H1 (cell line): ENCODE measurements at regions not wholly inside any gene's neighbourhood (a gene's known extent, or its start where the extent isn't known, plus 50 kb on each side); places are given as distances from the start of the nearest gene placed in this dataset.

Source experiments
- CTCF ChIA-PET: fragments of 300-600 bp; sonication (Branson Sonifier 250); formaldehyde crosslinking; loops from one replicate; lab custom pipeline; 2021; ENCODE audit not compliant: partially characterized antibody; lab: Charles Lee
- POLR2A ChIA-PET: fragments of 300-600 bp; sonication (Branson Sonifier 250); formaldehyde crosslinking; loops from one replicate; lab custom pipeline; 2021; ENCODE audit warnings: inconsistent platforms; ENCODE audit not compliant: partially characterized antibody; lab: Charles Lee
- DNase-seq, 2 experiments: peaks; one replicate each; pipeline versions ENCODE4 v3.0.0 to v3.0.0-alpha.2; 2010 to 2022; ENCODE audit warnings: low spot score in 2 of 2, low read depth in 1 of 2, mixed read lengths in 1 of 2
- FAIRE-seq: peaks from 2 replicates; lab custom pipeline; 2011; peaks lifted over from hg19 to GRCh38; lab: Jason Lieb, UNC
- H2AFZ ChIP-seq: 2 replicates; pipeline ENCODE4 v1.8.1; 2012; ENCODE audit warnings: low read length, inconsistent platforms
- H2AK5ac ChIP-seq: 2 replicates; pipeline ENCODE4 v1.6.1; 2013; ENCODE audit warnings: low read depth, low read length
- H2BK120ac ChIP-seq: replicated peaks from 2 replicates; pipeline ENCODE3; 2013; ENCODE audit warnings: low read depth, low read length, inconsistent platforms
- H2BK12ac ChIP-seq: 2 replicates; pipeline ENCODE4 v1.6.1; 2013; ENCODE audit warnings: low read depth, low read length
- H2BK15ac ChIP-seq: 2 replicates; pipeline ENCODE4 v1.6.1; 2013; ENCODE audit warnings: low read length
- H2BK20ac ChIP-seq: 2 replicates; pipeline ENCODE4 v1.6.1; 2013; ENCODE audit warnings: low read length
- H2BK5ac ChIP-seq: 2 replicates; pipeline ENCODE4 v1.6.1; 2013; ENCODE audit warnings: low read depth, low read length
- H3K14ac ChIP-seq: 2 replicates; pipeline ENCODE4 v1.6.1; 2013; ENCODE audit warnings: inconsistent platforms; ENCODE audit not compliant: insufficient read length
- H3K18ac ChIP-seq: 2 replicates; pipeline ENCODE4 v1.6.1; 2013; ENCODE audit warnings: low read length; ENCODE audit errors: extremely low read depth
- H3K23ac ChIP-seq: 2 replicates; pipeline ENCODE4 v1.6.1; 2013; ENCODE audit warnings: inconsistent platforms; ENCODE audit not compliant: insufficient read length
- H3K23me2 ChIP-seq: 2 replicates; pipeline ENCODE4 v1.6.1; 2013; ENCODE audit warnings: low read depth, low read length
- H3K27ac ChIP-seq: 2 replicates; pipeline ENCODE4 v1.6.1; 2011; ENCODE audit warnings: low read depth, low read length, inconsistent platforms
- H3K27me3 ChIP-seq, 4 experiments: replicated peaks in 1 of 4; 1 replicate in 1 of 4; 2 replicates in 3 of 4; pipeline versions ENCODE4 v1.6.1 to v1.8.1; 2011 to 2013; ENCODE audit warnings: low read length in 3 of 4, mild to moderate bottlenecking in 3 of 4, inconsistent platforms in 2 of 4, mixed read lengths in 2 of 4, moderate library complexity in 1 of 4; ENCODE audit not compliant: control insufficient read depth in 3 of 4, insufficient read depth in 3 of 4; ENCODE audit errors: extremely low read depth in 1 of 4
- H3K36me3 ChIP-seq, 4 experiments: 2 replicates each; pipeline versions ENCODE4 v1.6.1 to v1.8.1; 2011 to 2013; ENCODE audit warnings: mild to moderate bottlenecking in 4 of 4, low read length in 3 of 4, moderate library complexity in 2 of 4, control low read depth in 1 of 4, inconsistent platforms in 1 of 4; ENCODE audit not compliant: insufficient read depth in 4 of 4, control insufficient read depth in 2 of 4
- H3K4ac ChIP-seq: replicated peaks from 2 replicates; pipeline ENCODE3; 2013; ENCODE audit warnings: low read length, low read depth, mixed read lengths, inconsistent platforms; ENCODE audit not compliant: insufficient read length
- H3K4me1 ChIP-seq, 4 experiments: replicated peaks in 1 of 4; 1 replicate in 1 of 4; 2 replicates in 3 of 4; pipeline versions ENCODE4 v1.6.1 to v1.8.1; 2011 to 2013; ENCODE audit warnings: low read length in 3 of 4, inconsistent platforms in 2 of 4, mixed read lengths in 1 of 4; ENCODE audit not compliant: insufficient read depth in 4 of 4, control insufficient read depth in 3 of 4
- H3K4me2 ChIP-seq, 2 experiments: 2 replicates each; pipeline versions ENCODE4 v1.6.1 to v1.8.1; 2011 to 2013; ENCODE audit warnings: low read depth in 2 of 2, low read length in 2 of 2, control low read depth in 1 of 2, inconsistent platforms in 1 of 2, mild to moderate bottlenecking in 1 of 2; ENCODE audit not compliant: insufficient read depth in 1 of 2
- H3K4me3 ChIP-seq, 4 experiments: fragments of 200-600, 300-600 bp in 1 of 4; sonication (generic), shearing (Covaris generic), sonication (Bioruptor Twin) in 1 of 4; 2 replicates each; pipeline versions ENCODE4 v1.5.1 to v1.8.1; 2011 to 2016; ENCODE audit warnings: low read length in 4 of 4, low read depth in 3 of 4, control low read depth in 2 of 4, inconsistent platforms in 2 of 4, mild to moderate bottlenecking in 2 of 4, mixed read lengths in 1 of 4, moderate library complexity in 1 of 4; ENCODE audit not compliant: insufficient read depth in 2 of 4; ENCODE audit errors: extremely low read depth in 1 of 4
- H3K56ac ChIP-seq: replicated peaks from 2 replicates; pipeline ENCODE3; 2013; ENCODE audit warnings: low read depth, mild to moderate bottlenecking, mixed read lengths, low read length, inconsistent platforms; ENCODE audit not compliant: insufficient read length
- H3K79me1 ChIP-seq: 2 replicates; pipeline ENCODE4 v1.6.1; 2013; ENCODE audit warnings: low read depth, low read length, control low read depth
- H3K79me2 ChIP-seq, 2 experiments: 2 replicates each; pipeline versions ENCODE4 v1.6.1 to v1.8.1; 2012 to 2013; ENCODE audit warnings: low read length in 2 of 2, mild to moderate bottlenecking in 2 of 2, inconsistent platforms in 1 of 2; ENCODE audit not compliant: insufficient read depth in 2 of 2, control insufficient read depth in 1 of 2
- H3K9ac ChIP-seq, 4 experiments: replicated peaks in 1 of 4; 1 replicate in 1 of 4; 2 replicates in 3 of 4; pipeline versions ENCODE4 v1.6.1 to v1.8.1; 2011 to 2013; ENCODE audit warnings: low read depth in 3 of 4, low read length in 3 of 4, control low read depth in 2 of 4, mild to moderate bottlenecking in 2 of 4, moderate library complexity in 2 of 4, inconsistent platforms in 1 of 4; ENCODE audit errors: extremely low read depth in 1 of 4
- H3K9me3 ChIP-seq, 2 experiments: 2 replicates each; pipeline versions ENCODE4 v1.6.1 to v1.8.1; 2012 to 2013; ENCODE audit warnings: mild to moderate bottlenecking in 2 of 2, moderate library complexity in 2 of 2, control low read depth in 1 of 2, inconsistent platforms in 1 of 2, low read depth in 1 of 2, low read length in 1 of 2, mixed read lengths in 1 of 2; ENCODE audit not compliant: insufficient read depth in 2 of 2
- H4K20me1 ChIP-seq, 2 experiments: replicated peaks in 1 of 2; 2 replicates each; pipeline versions ENCODE3 to v1.8.1; 2011 to 2013; ENCODE audit warnings: inconsistent platforms in 2 of 2, low read length in 2 of 2, mild to moderate bottlenecking in 1 of 2; ENCODE audit not compliant: insufficient read depth in 2 of 2, control insufficient read depth in 1 of 2
- H4K5ac ChIP-seq: 2 replicates; pipeline ENCODE4 v1.6.1; 2013; ENCODE audit warnings: low read length, low read depth, mixed read lengths, inconsistent platforms; ENCODE audit not compliant: insufficient read length
- H4K8ac ChIP-seq: 2 replicates; pipeline ENCODE4 v1.8.0; 2013; ENCODE audit warnings: mild to moderate bottlenecking, moderate library complexity, low read length, inconsistent platforms; ENCODE audit not compliant: insufficient read depth; ENCODE audit errors: extremely low read depth
- H4K91ac ChIP-seq: replicated peaks from 2 replicates; pipeline ENCODE3; 2013; ENCODE audit warnings: low read length, mixed read lengths, inconsistent platforms; ENCODE audit not compliant: insufficient read length
- ATF2 ChIP-seq: IDR thresholded peaks from 2 replicates; pipeline ENCODE4 v1.6.1; 2012; ENCODE audit warnings: low read length, inconsistent platforms
- CBX5 ChIP-seq: fragments of 300-800, 300-1000 bp; sonication (generic); IDR thresholded peaks from 2 replicates; pipeline ENCODE4 v1.7.1; 2016; ENCODE audit warnings: antibody characterized with exemption, low read length, low read depth
- CTBP2 ChIP-seq: IDR thresholded peaks from 2 replicates; pipeline ENCODE4 v1.7.0; 2011; ENCODE audit warnings: borderline replicate concordance, mild to moderate bottlenecking, moderate library complexity, mixed read lengths, low read length; ENCODE audit not compliant: insufficient read depth, insufficient read length
- POLR2A ChIP-seq, 2 experiments: IDR thresholded peaks; 1 replicate in 1 of 2; 2 replicates in 1 of 2; pipeline ENCODE4 v1.6.1; 2011; ENCODE audit warnings: low read depth in 2 of 2, low read length in 2 of 2, mild to moderate bottlenecking in 2 of 2; ENCODE audit errors: control extremely low read depth in 1 of 2
- RXRA ChIP-seq: IDR thresholded peaks from 2 replicates; pipeline ENCODE4 v1.6.1; 2011; ENCODE audit warnings: low read depth, mild to moderate bottlenecking, low read length, moderate library complexity; ENCODE audit not compliant: insufficient read depth
- SAP30 ChIP-seq: fragments of 300-600 bp; sonication (generic); IDR thresholded peaks from 2 replicates; pipeline ENCODE4 v1.7.1; 2012; ENCODE audit warnings: low read length, moderate library complexity, mild to moderate bottlenecking, inconsistent platforms; ENCODE audit not compliant: insufficient read depth, insufficient replicate concordance
- SP2 ChIP-seq: IDR thresholded peaks from 2 replicates; pipeline ENCODE4 v1.6.1; 2012; ENCODE audit warnings: mild to moderate bottlenecking, low read length, inconsistent platforms
- TCF12 ChIP-seq: IDR thresholded peaks from 2 replicates; pipeline ENCODE4 v1.6.1; 2011; ENCODE audit warnings: low read depth, mild to moderate bottlenecking, low read length
- WGBS, 2 experiments: shearing (Covaris generic) in 1 of 2; methylation state at CpG; one replicate each; pipeline versions ENCODE4 v1.1.6 to v1.1.7; 2013 to 2015; ENCODE audit warnings: low lambda C conversion rate in 2 of 2, mixed read lengths in 2 of 2, inconsistent platforms in 1 of 2, low coverage in 1 of 2, missing lambda C conversion rate in 1 of 2; ENCODE audit not compliant: insufficient replicate concordance in 2 of 2, insufficient coverage in 1 of 2, insufficient read length in 1 of 2; ENCODE audit errors: extremely low coverage in 1 of 2, missing lambda C conversion rate in 1 of 2; 5-methylcytosine and 5-hydroxymethylcytosine counted together
- TF ChIP-seq, protein P1 (sequence below): IDR thresholded peaks from 2 replicates; pipeline ENCODE4 v1.6.1; 2012; ENCODE audit warnings: inconsistent platforms

GRCh38 chr10:121183236-121183635 lies 332.1 kb downstream of the WDR11 start:
- H2BK12ac ChIP-seq, result no peak overlapping the region
- WGBS, 2 experiments, result 92% methylated on average over 4 of the region's 4 CpGs; no CpG with 5 or more reads in 1 of the 2 experiments
- FAIRE-seq, result no peak
- H4K20me1 ChIP-seq, result no peaks in the 10 kb centered on the region
- H3K36me3 ChIP-seq, result no peaks in the 10 kb centered on the region
- H3K4me2 ChIP-seq, result no peak overlapping the region
- no peak overlapping the region for H3K9ac ChIP-seq
- H2AK5ac ChIP-seq, result no peak overlapping the region
- H3K27me3 ChIP-seq, result no peaks in the 10 kb centered on the region
- no peak overlapping the region for H4K5ac ChIP-seq
- no peak overlapping the region for H3K14ac ChIP-seq
- no peak overlapping the region for H3K27ac ChIP-seq
- no peak overlapping the region for H3K23ac ChIP-seq
- H3K9me3 ChIP-seq, result no peaks in the 10 kb centered on the region; a peak in 1 of 4 replicates
- no peaks in the 10 kb centered on the region for H3K23me2 ChIP-seq
- H3K18ac ChIP-seq, result no peak overlapping the region
- ChIA-PET POLR2A (interaction anchor here (0.6 kb wide), 1 partner anchor 547 kb away, joined by 3 read pairs; no protein-coding TSS in a partner anchor), CTCF (interaction anchor here (1.3 kb wide), 1 partner anchor 17 kb away, joined by 3 read pairs; no protein-coding TSS in a partner anchor)
- no peak overlapping the region for H4K91ac ChIP-seq
- H2BK5ac ChIP-seq, result no peak overlapping the region
- H3K79me1 ChIP-seq, result no peaks in the 10 kb centered on the region
- no peak overlapping the region for H4K8ac ChIP-seq
- H2BK120ac ChIP-seq, result no peak overlapping the region
- H3K56ac ChIP-seq, result no peak overlapping the region
- no peak overlapping the region for H2AFZ ChIP-seq
- no peak for DNase-seq
- H3K4me3 ChIP-seq, result no peak overlapping the region
- H2BK15ac ChIP-seq, result no peak overlapping the region
- H3K4me1 ChIP-seq, result no peaks in the 10 kb centered on the region
- H3K4ac ChIP-seq, result no peak overlapping the region
- TF ChIP-seq CBX5 (no peak), TCF12 (no peak), SP2 (no peak), CTBP2 (no peak), RXRA (no peak), SAP30 (no peak), POLR2A (IDR thresholded peaks at IDR 0.05; ENCODE audit: control extremely low read depth in 1 of 2, low read depth in 2 of 2, low read length in 2 of 2) (no peak), ATF2 (no peak)
- TF ChIP-seq, protein P1, sequence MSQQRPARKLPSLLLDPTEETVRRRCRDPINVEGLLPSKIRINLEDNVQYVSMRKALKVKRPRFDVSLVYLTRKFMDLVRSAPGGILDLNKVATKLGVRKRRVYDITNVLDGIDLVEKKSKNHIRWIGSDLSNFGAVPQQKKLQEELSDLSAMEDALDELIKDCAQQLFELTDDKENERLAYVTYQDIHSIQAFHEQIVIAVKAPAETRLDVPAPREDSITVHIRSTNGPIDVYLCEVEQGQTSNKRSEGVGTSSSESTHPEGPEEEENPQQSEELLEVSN, result no peak
- no peak overlapping the region for H2BK20ac ChIP-seq
- no peaks in the 10 kb centered on the region for H3K79me2 ChIP-seq
